ENCODE measurements at regions not wholly inside any gene's neighbourhood (a gene's known extent, or its start where the extent isn't known, plus 50 kb on each side); places are given as distances from the start of the nearest gene placed in this dataset.
"Not testable (repeated sequence)": the region's sequence is repeated elsewhere in the genome, so short reads cannot be mapped to it uniquely, and the experiment has no call there.

DNA sequence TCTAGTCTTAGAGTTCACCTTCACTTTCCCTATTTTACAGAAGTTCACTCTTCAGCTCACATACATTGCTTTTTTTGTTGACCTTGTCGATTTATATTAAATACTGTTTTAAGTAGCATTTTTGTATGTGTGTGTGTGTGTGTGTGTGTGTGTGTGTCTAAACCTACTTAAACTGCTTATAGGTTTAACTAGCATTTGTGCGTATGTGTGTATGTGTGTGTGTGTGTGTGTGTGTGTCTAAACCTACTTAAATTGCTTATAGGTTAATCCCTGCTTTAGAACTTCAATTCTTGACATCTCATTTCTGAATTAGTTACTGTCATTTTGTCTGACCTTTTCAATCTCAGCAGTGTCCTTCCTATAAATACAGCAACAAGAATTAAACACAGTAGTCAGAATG is 254.8 kb upstream of the EPHA3 start:
- Mint-ChIP-seq H3K9me3 (peaks cover 7% of the 10 kb centered on the region), H3K27ac (ENCODE audit: unreplicated experiment) (no peak overlapping the region), H3K4me1 (no peaks in the 10 kb centered on the region), H3K27me3 (ENCODE audit: low read depth) (no peaks in the 10 kb centered on the region), H3K36me3 (ENCODE audit: low read depth) (peaks cover 2% of the 10 kb centered on the region), H3K4me3 (no peak overlapping the region)
- TF ChIP-seq, protein P1, sequence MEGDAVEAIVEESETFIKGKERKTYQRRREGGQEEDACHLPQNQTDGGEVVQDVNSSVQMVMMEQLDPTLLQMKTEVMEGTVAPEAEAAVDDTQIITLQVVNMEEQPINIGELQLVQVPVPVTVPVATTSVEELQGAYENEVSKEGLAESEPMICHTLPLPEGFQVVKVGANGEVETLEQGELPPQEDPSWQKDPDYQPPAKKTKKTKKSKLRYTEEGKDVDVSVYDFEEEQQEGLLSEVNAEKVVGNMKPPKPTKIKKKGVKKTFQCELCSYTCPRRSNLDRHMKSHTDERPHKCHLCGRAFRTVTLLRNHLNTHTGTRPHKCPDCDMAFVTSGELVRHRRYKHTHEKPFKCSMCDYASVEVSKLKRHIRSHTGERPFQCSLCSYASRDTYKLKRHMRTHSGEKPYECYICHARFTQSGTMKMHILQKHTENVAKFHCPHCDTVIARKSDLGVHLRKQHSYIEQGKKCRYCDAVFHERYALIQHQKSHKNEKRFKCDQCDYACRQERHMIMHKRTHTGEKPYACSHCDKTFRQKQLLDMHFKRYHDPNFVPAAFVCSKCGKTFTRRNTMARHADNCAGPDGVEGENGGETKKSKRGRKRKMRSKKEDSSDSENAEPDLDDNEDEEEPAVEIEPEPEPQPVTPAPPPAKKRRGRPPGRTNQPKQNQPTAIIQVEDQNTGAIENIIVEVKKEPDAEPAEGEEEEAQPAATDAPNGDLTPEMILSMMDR (conservative IDR thresholded peaks at IDR 0.05) = no peak
- DNase-seq (ENCODE audit: low read depth, low spot score) = no peak

DNA sequence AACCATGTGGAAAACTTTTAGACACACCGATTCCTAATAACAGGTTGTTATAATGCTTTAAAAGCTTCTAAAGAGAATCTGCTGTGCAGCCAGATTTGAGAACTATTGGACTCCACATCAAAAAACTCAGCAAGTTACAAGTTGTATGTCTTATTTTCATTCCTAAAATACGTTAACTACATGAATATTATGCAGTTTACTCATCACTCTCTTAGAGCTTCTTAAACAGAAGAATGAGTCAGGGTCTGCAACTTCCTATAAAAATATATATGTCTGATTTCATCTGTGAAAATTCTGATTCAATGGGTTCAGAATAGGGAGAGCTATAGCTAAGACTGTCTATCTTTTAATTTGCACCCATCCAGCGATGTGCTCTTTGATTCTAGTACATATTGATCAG is 244.2 kb upstream of the EPHA3 start:
- DNase-seq (ENCODE audit: low read depth, low spot score) = no peak
- no peaks in the 10 kb centered on the region for H3K27me3 Mint-ChIP-seq (ENCODE audit: low read depth)
- peaks cover 2% of the 10 kb centered on the region for H3K36me3 Mint-ChIP-seq (ENCODE audit: low read depth)
- H3K9me3 Mint-ChIP-seq = peaks cover 3% of the 10 kb centered on the region
- H3K4me1 Mint-ChIP-seq = no peaks in the 10 kb centered on the region
- H3K27ac Mint-ChIP-seq (ENCODE audit: unreplicated experiment) = no peak overlapping the region
- H3K4me3 Mint-ChIP-seq = no peak overlapping the region
- TF ChIP-seq, protein P1 (conservative IDR thresholded peaks at IDR 0.05) = no peak

DNA sequence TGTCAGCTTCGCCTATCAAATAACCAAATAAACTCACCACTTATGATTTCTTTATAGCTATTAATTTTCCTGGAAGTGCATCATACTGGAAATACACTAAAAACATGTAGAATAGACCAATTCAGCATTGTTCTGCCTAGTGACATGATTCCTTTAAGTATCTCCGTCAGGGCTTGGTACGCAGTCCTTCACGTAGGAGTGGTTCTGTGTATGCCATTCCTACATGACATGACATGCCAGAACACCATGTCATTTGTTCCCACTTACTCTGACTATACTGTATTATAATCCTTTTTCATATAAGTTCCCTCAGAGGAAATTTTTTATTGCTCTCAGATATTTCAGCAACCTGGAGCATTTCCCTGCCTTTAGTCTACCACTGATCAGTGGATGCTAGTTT is 230.7 kb upstream of the EPHA3 start:
- TF ChIP-seq, protein P1 (conservative IDR thresholded peaks at IDR 0.05) = no peak
- no peaks in the 10 kb centered on the region for H3K9me3 Mint-ChIP-seq
- H3K36me3 Mint-ChIP-seq (ENCODE audit: low read depth) = no peaks in the 10 kb centered on the region
- DNase-seq (ENCODE audit: low read depth, low spot score) = no peak
- no peaks in the 10 kb centered on the region for H3K4me1 Mint-ChIP-seq
- no peak overlapping the region for H3K27ac Mint-ChIP-seq (ENCODE audit: unreplicated experiment)
- H3K27me3 Mint-ChIP-seq (ENCODE audit: low read depth) = no peaks in the 10 kb centered on the region
- no peak overlapping the region for H3K4me3 Mint-ChIP-seq

DNA sequence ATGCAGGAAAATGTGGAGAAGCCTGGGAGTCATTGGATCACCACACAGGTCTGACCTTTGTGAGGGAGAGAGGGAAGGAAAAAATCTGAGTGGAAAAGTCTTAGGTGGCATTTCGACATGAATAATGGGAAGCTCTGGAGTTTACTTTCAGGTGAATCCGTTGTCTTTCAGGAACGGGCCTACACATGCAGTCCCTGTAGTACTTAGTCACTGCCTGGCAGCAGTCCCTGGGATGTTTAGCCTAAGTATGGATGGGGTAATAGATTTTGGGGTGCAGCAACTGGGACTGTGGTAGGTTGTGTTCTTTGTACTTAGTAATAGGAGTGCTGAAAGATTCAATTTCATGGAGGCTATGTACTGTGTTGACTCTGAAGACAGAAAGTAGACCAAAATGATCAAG is 227.5 kb upstream of the EPHA3 start:
- TF ChIP-seq, protein P1 (conservative IDR thresholded peaks at IDR 0.05) = no peak
- H3K4me1 Mint-ChIP-seq = no peaks in the 10 kb centered on the region
- no peak overlapping the region for H3K27ac Mint-ChIP-seq (ENCODE audit: unreplicated experiment)
- H3K4me3 Mint-ChIP-seq = no peak overlapping the region
- no peaks in the 10 kb centered on the region for H3K36me3 Mint-ChIP-seq (ENCODE audit: low read depth)
- no peak for DNase-seq (ENCODE audit: low read depth, low spot score)
- no peaks in the 10 kb centered on the region for H3K27me3 Mint-ChIP-seq (ENCODE audit: low read depth)
- H3K9me3 Mint-ChIP-seq = no peaks in the 10 kb centered on the region

DNA sequence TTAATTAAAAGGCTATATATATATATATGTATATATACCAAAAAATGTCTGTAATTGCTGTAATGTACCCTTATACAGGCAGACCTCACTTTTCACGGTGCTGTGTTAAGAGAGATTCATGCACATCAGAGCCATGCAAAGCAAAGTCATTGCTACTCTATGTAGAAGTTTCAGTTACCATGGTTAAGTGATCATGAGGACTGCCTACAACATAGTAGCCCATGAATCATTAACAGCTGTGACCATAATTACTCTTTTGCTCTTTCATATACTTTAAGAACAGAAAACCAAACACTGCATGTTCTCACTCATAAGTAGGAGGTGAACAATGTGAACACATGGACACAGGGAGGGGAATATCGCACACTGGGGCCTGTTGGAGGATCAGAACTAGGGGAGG is 225.3 kb upstream of the EPHA3 start:
- TF ChIP-seq, protein P1 (conservative IDR thresholded peaks at IDR 0.05) = no peak
- Mint-ChIP-seq H3K4me1 (no peaks in the 10 kb centered on the region), H3K4me3 (no peak overlapping the region), H3K36me3 (ENCODE audit: low read depth) (peaks cover 2% of the 10 kb centered on the region), H3K27ac (ENCODE audit: unreplicated experiment) (no peak overlapping the region), H3K27me3 (ENCODE audit: low read depth) (no peaks in the 10 kb centered on the region), H3K9me3 (no peaks in the 10 kb centered on the region)
- no peak for DNase-seq (ENCODE audit: low read depth, low spot score)

DNA sequence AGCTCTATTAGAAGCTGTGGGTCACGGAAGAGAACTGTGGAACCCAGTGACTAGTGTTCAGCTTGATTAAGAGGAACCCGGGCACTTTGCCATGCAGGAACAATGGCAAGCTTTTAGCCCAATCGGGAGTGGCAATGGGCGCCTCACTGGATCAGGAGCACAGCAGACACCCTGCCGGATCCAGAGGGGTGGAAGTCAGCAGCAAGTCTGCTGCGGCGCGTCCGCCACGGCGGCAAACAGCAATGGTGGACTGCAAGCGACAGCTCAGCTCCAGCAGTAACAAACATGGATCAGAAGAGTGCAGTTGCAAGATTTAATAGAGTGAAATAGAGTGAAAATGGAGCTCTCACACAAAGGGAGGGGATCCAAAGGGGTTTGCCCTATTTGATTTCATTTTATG is 220.8 kb upstream of the EPHA3 start:
- H3K27ac Mint-ChIP-seq (ENCODE audit: unreplicated experiment); H3K4me1 Mint-ChIP-seq; H3K27me3 Mint-ChIP-seq (ENCODE audit: low read depth); DNase-seq (ENCODE audit: low read depth, low spot score); H3K4me3 Mint-ChIP-seq: not testable (repeated sequence)
- H3K9me3 Mint-ChIP-seq = peaks cover 10% of the 10 kb centered on the region
- peaks cover 19% of the 10 kb centered on the region for H3K36me3 Mint-ChIP-seq (ENCODE audit: low read depth)

Data from neural crest cell (in vitro differentiated cells).